GM23338 (cell line): ENCODE measurements at regions not wholly inside any gene's neighbourhood (a gene's known extent, or its start where the extent isn't known, plus 50 kb on each side); places are given as distances from the start of the nearest gene placed in this dataset.

ENCODE experiments used
- ATAC-seq: fragments of 200-7000 bp; cut with Tn5 transposase; 3 replicates; pipeline ENCODE4 v1.9.1; 2020
- DNase-seq: peaks from one replicate; pipeline ENCODE4 v3.0.0-alpha.2; 2015; ENCODE audit warnings: low spot score
- H2AFZ ChIP-seq: fragments of 200-600 bp; sonication (generic); 2 replicates; pipeline ENCODE4 v1.8.0; 2016; ENCODE audit warnings: antibody characterized with exemption, mild to moderate bottlenecking, moderate library complexity
- H3F3A ChIP-seq: fragments of 200-600 bp; sonication (generic); replicated peaks from 2 replicates; pipeline ENCODE4 v1.8.0; 2017; ENCODE audit warnings: antibody characterized with exemption, mixed run types, low read depth
- H3K27ac ChIP-seq: fragments of 200-600 bp; sonication (generic); 2 replicates; pipeline ENCODE4 v1.6.1; 2016; ENCODE audit warnings: low read depth
- H3K27me3 ChIP-seq: fragments of 200-600 bp; sonication (generic); 2 replicates; pipeline ENCODE4 v1.8.0; 2016; ENCODE audit warnings: mild to moderate bottlenecking, mixed run types, moderate library complexity; ENCODE audit not compliant: insufficient read depth
- H3K36me3 ChIP-seq: fragments of 200-600 bp; sonication (generic); 2 replicates; pipeline ENCODE4 v1.8.0; 2016; ENCODE audit warnings: mild to moderate bottlenecking; ENCODE audit not compliant: insufficient read depth
- H3K4me1 ChIP-seq: fragments of 200-600 bp; sonication (generic); 2 replicates; pipeline ENCODE4 v1.8.0; 2016; ENCODE audit warnings: mild to moderate bottlenecking, moderate library complexity; ENCODE audit not compliant: insufficient read depth
- H3K4me2 ChIP-seq: fragments of 200-600 bp; sonication (generic); 2 replicates; pipeline ENCODE4 v1.7.1; 2017; ENCODE audit warnings: mixed run types
- H3K4me3 ChIP-seq: fragments of 200-600 bp; sonication (generic); 2 replicates; pipeline ENCODE4 v1.6.1; 2016; ENCODE audit warnings: mixed run types
- H3K79me2 ChIP-seq: fragments of 200-600 bp; sonication (generic); replicated peaks from 2 replicates; pipeline ENCODE4 v1.8.0; 2017; ENCODE audit warnings: mild to moderate bottlenecking; ENCODE audit not compliant: insufficient read depth
- H3K9me2 ChIP-seq: fragments of 200-600 bp; sonication (generic); 2 replicates; pipeline ENCODE4 v1.8.0; 2017; ENCODE audit not compliant: insufficient read depth
- H4K20me1 ChIP-seq: fragments of 200-600 bp; sonication (generic); replicated peaks from 2 replicates; pipeline ENCODE4 v1.8.0; 2017; ENCODE audit warnings: mild to moderate bottlenecking; ENCODE audit not compliant: insufficient read depth
- H3K27ac Mint-ChIP-seq: 2 replicates; pipeline ENCODE4 v1.8.0; 2020; ENCODE audit warnings: inconsistent platforms, mild to moderate bottlenecking, moderate library complexity, mixed read lengths
- H3K27me3 Mint-ChIP-seq: 3 replicates; pipeline ENCODE4 v1.8.0; 2022; ENCODE audit warnings: low read depth, mild to moderate bottlenecking, moderate library complexity, mixed read lengths, inconsistent platforms; ENCODE audit not compliant: insufficient read depth, poor library complexity
- H3K36me3 Mint-ChIP-seq: 3 replicates; pipeline ENCODE4 v1.8.0; 2021; ENCODE audit warnings: low read depth, mild to moderate bottlenecking, inconsistent platforms, moderate library complexity, mixed read lengths
- H3K4me1 Mint-ChIP-seq: 3 replicates; pipeline ENCODE4 v1.8.0; 2020; ENCODE audit warnings: mild to moderate bottlenecking, inconsistent platforms, mixed read lengths
- H3K4me3 Mint-ChIP-seq: 3 replicates; pipeline ENCODE4 v1.8.0; 2021; ENCODE audit warnings: moderate library complexity, mild to moderate bottlenecking, inconsistent platforms, mixed read lengths
- H3K9me3 Mint-ChIP-seq: 3 replicates; pipeline ENCODE4 v1.8.0; 2020; ENCODE audit warnings: moderate library complexity, mild to moderate bottlenecking, inconsistent platforms, mixed read lengths
- CREB1 ChIP-seq: fragments of 250-450 bp; sonication (Bioruptor Pico); IDR thresholded peaks from 2 replicates; pipeline ENCODE4 v1.5.0; 2020; ENCODE audit warnings: low read depth, mild to moderate bottlenecking, moderate library complexity
- EZH2 ChIP-seq: fragments of 200-600 bp; sonication (generic); IDR thresholded peaks from one replicate; pipeline ENCODE4 v1.8.0; 2017; ENCODE audit warnings: antibody characterized with exemption, mild to moderate bottlenecking, low read depth; ENCODE audit not compliant: unreplicated experiment
- EZH2phosphoT487 ChIP-seq: fragments of 200-600 bp; sonication (generic); IDR thresholded peaks from one replicate; pipeline ENCODE4 v1.8.1; 2018; ENCODE audit warnings: antibody characterized with exemption; ENCODE audit not compliant: unreplicated experiment
- JUNB ChIP-seq: IDR thresholded peaks from one replicate; pipeline ENCODE4 v1.6.1; 2016; ENCODE audit warnings: antibody characterized with exemption; ENCODE audit not compliant: unreplicated experiment
- NANOG ChIP-seq: IDR thresholded peaks from 2 replicates; pipeline ENCODE4 v1.6.1; 2016; ENCODE audit warnings: antibody characterized with exemption, borderline replicate concordance
- POLR2AphosphoS5 ChIP-seq: IDR thresholded peaks from 2 replicates; pipeline ENCODE4 v1.6.1; 2016; ENCODE audit warnings: antibody characterized with exemption, low read depth
- STAT1 ChIP-seq: IDR thresholded peaks from one replicate; pipeline ENCODE4 v1.6.1; 2016; ENCODE audit warnings: antibody characterized with exemption; ENCODE audit not compliant: unreplicated experiment
- ZNF114 ChIP-seq: fragments of 250-450 bp; sonication (Bioruptor Pico); IDR thresholded peaks from 2 replicates; pipeline ENCODE4 v1.5.0; 2020; ENCODE audit warnings: mild to moderate bottlenecking, moderate library complexity
- ZNF331 ChIP-seq: fragments of 250-450 bp; sonication (Bioruptor Pico); IDR thresholded peaks from 2 replicates; pipeline ENCODE4 v1.5.0; 2020; ENCODE audit warnings: low read depth, mild to moderate bottlenecking, moderate library complexity
- TF ChIP-seq, protein P1 (sequence below): IDR thresholded peaks from one replicate; pipeline ENCODE4 v1.6.1; 2018; ENCODE audit warnings: antibody characterized with exemption; ENCODE audit not compliant: unreplicated experiment
- TF ChIP-seq, protein P2 (sequence below): IDR thresholded peaks from 2 replicates; pipeline ENCODE4 v1.6.1; 2016; ENCODE audit warnings: antibody characterized with exemption
- TF ChIP-seq, protein P3 (sequence below), 2 experiments: fragments of 200-600 bp in 1 of 2; sonication (generic) in 1 of 2; conservative IDR thresholded peaks; 2 replicates each; pipeline versions ENCODE4 v1.5.1 to v1.6.1; 2016 to 2017; ENCODE audit warnings: antibody characterized with exemption in 2 of 2, low read depth in 2 of 2, mild to moderate bottlenecking in 2 of 2, moderate library complexity in 1 of 2
- TF ChIP-seq, protein P4 (sequence below): fragments of 250-450 bp; sonication (Bioruptor Pico); IDR thresholded peaks from 2 replicates; pipeline ENCODE4 v1.5.0; 2020; ENCODE audit warnings: mild to moderate bottlenecking, moderate library complexity

DNA sequence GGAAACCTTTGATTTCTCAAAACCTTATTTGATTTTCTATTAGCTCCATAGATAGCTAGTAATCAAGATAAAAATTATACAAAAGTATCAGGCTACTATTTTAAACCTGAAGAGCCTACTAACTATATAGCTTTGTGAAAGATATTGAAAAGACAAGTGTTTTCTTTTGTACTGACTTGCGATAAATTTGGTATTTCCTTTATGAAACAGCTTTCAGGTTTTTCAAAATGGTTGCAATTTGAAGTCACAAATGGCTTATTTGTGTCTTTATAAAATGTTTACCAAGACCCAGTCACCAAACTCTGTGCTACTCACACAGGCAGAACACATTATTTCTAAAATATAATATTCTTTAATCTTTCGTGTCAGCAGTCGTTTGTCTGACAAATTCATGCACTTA, 167.5 kb upstream of the ALCAM start:
- Mint-ChIP-seq H3K27ac (no peak overlapping the region), H3K4me3 (no peak overlapping the region), H3K27me3 (no peaks in the 10 kb centered on the region), H3K9me3 (no peaks in the 10 kb centered on the region), H3K36me3 (no peaks in the 10 kb centered on the region), H3K4me1 (peaks cover under 1% of the 10 kb centered on the region; the same call in 1 of the 3 replicates)
- TF ChIP-seq EZH2phosphoT487: no peak
- no peak for TF ChIP-seq NANOG
- TF ChIP-seq, protein P1, sequence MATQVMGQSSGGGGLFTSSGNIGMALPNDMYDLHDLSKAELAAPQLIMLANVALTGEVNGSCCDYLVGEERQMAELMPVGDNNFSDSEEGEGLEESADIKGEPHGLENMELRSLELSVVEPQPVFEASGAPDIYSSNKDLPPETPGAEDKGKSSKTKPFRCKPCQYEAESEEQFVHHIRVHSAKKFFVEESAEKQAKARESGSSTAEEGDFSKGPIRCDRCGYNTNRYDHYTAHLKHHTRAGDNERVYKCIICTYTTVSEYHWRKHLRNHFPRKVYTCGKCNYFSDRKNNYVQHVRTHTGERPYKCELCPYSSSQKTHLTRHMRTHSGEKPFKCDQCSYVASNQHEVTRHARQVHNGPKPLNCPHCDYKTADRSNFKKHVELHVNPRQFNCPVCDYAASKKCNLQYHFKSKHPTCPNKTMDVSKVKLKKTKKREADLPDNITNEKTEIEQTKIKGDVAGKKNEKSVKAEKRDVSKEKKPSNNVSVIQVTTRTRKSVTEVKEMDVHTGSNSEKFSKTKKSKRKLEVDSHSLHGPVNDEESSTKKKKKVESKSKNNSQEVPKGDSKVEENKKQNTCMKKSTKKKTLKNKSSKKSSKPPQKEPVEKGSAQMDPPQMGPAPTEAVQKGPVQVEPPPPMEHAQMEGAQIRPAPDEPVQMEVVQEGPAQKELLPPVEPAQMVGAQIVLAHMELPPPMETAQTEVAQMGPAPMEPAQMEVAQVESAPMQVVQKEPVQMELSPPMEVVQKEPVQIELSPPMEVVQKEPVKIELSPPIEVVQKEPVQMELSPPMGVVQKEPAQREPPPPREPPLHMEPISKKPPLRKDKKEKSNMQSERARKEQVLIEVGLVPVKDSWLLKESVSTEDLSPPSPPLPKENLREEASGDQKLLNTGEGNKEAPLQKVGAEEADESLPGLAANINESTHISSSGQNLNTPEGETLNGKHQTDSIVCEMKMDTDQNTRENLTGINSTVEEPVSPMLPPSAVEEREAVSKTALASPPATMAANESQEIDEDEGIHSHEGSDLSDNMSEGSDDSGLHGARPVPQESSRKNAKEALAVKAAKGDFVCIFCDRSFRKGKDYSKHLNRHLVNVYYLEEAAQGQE: no peak
- TF ChIP-seq ZNF331 (CRISPR knock-in tag): no peak
- TF ChIP-seq POLR2AphosphoS5: no peak
- TF ChIP-seq CREB1 (CRISPR knock-in tag): no peak
- TF ChIP-seq, protein P2, sequence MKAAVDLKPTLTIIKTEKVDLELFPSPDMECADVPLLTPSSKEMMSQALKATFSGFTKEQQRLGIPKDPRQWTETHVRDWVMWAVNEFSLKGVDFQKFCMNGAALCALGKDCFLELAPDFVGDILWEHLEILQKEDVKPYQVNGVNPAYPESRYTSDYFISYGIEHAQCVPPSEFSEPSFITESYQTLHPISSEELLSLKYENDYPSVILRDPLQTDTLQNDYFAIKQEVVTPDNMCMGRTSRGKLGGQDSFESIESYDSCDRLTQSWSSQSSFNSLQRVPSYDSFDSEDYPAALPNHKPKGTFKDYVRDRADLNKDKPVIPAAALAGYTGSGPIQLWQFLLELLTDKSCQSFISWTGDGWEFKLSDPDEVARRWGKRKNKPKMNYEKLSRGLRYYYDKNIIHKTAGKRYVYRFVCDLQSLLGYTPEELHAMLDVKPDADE: no peak
- TF ChIP-seq, protein P3, sequence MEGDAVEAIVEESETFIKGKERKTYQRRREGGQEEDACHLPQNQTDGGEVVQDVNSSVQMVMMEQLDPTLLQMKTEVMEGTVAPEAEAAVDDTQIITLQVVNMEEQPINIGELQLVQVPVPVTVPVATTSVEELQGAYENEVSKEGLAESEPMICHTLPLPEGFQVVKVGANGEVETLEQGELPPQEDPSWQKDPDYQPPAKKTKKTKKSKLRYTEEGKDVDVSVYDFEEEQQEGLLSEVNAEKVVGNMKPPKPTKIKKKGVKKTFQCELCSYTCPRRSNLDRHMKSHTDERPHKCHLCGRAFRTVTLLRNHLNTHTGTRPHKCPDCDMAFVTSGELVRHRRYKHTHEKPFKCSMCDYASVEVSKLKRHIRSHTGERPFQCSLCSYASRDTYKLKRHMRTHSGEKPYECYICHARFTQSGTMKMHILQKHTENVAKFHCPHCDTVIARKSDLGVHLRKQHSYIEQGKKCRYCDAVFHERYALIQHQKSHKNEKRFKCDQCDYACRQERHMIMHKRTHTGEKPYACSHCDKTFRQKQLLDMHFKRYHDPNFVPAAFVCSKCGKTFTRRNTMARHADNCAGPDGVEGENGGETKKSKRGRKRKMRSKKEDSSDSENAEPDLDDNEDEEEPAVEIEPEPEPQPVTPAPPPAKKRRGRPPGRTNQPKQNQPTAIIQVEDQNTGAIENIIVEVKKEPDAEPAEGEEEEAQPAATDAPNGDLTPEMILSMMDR (conservative IDR thresholded peaks at IDR 0.05; ENCODE audit: low read depth in 2 of 2): no peak
- TF ChIP-seq ZNF114 (CRISPR knock-in tag): no peak
- no peak for TF ChIP-seq JUNB
- TF ChIP-seq, protein P4, sequence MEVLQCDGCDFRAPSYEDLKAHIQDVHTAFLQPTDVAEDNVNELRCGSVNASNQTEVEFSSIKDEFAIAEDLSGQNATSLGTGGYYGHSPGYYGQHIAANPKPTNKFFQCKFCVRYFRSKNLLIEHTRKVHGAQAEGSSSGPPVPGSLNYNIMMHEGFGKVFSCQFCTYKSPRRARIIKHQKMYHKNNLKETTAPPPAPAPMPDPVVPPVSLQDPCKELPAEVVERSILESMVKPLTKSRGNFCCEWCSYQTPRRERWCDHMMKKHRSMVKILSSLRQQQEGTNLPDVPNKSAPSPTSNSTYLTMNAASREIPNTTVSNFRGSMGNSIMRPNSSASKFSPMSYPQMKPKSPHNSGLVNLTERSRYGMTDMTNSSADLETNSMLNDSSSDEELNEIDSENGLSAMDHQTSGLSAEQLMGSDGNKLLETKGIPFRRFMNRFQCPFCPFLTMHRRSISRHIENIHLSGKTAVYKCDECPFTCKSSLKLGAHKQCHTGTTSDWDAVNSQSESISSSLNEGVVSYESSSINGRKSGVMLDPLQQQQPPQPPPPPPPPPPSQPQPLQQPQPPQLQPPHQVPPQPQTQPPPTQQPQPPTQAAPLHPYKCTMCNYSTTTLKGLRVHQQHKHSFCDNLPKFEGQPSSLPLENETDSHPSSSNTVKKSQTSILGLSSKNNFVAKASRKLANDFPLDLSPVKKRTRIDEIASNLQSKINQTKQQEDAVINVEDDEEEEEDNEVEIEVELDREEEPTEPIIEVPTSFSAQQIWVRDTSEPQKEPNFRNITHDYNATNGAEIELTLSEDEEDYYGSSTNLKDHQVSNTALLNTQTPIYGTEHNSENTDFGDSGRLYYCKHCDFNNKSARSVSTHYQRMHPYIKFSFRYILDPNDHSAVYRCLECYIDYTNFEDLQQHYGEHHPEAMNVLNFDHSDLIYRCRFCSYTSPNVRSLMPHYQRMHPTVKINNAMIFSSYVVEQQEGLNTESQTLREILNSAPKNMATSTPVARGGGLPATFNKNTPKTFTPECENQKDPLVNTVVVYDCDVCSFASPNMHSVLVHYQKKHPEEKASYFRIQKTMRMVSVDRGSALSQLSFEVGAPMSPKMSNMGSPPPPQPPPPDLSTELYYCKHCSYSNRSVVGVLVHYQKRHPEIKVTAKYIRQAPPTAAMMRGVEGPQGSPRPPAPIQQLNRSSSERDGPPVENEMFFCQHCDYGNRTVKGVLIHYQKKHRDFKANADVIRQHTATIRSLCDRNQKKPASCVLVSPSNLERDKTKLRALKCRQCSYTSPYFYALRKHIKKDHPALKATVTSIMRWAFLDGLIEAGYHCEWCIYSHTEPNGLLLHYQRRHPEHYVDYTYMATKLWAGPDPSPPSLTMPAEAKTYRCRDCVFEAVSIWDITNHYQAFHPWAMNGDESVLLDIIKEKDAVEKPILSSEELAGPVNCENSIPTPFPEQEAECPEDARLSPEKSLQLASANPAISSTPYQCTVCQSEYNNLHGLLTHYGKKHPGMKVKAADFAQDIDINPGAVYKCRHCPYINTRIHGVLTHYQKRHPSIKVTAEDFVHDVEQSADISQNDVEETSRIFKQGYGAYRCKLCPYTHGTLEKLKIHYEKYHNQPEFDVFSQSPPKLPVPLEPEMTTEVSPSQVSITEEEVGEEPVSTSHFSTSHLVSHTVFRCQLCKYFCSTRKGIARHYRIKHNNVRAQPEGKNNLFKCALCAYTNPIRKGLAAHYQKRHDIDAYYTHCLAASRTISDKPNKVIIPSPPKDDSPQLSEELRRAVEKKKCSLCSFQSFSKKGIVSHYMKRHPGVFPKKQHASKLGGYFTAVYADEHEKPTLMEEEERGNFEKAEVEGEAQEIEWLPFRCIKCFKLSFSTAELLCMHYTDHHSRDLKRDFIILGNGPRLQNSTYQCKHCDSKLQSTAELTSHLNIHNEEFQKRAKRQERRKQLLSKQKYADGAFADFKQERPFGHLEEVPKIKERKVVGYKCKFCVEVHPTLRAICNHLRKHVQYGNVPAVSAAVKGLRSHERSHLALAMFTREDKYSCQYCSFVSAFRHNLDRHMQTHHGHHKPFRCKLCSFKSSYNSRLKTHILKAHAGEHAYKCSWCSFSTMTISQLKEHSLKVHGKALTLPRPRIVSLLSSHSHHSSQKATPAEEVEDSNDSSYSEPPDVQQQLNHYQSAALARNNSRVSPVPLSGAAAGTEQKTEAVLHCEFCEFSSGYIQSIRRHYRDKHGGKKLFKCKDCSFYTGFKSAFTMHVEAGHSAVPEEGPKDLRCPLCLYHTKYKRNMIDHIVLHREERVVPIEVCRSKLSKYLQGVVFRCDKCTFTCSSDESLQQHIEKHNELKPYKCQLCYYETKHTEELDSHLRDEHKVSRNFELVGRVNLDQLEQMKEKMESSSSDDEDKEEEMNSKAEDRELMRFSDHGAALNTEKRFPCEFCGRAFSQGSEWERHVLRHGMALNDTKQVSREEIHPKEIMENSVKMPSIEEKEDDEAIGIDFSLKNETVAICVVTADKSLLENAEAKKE (CRISPR knock-in tag): no peak
- TF ChIP-seq STAT1: no peak
- TF ChIP-seq EZH2: no peak
- Histone ChIP-seq H3K27ac (no peak overlapping the region), H4K20me1 (no peaks in the 10 kb centered on the region), H3K36me3 (no peaks in the 10 kb centered on the region), H3K4me2 (no peak overlapping the region), H3K4me1 (no peaks in the 10 kb centered on the region), H2AFZ (no peak overlapping the region), H3K9me2 (0 out of 2 replicates have a peak, but pooled peaks cover 11% of the 10 kb centered on the region), H3F3A (no peaks in the 10 kb centered on the region), H3K4me3 (no peak overlapping the region), H3K79me2 (no peaks in the 10 kb centered on the region), H3K27me3 (no peaks in the 10 kb centered on the region)
- DNase-seq (no peak), ATAC-seq (no peak)
